Panc1 (cell line): ENCODE measurements at regions not wholly inside any gene's neighbourhood (a gene's known extent, or its start where the extent isn't known, plus 50 kb on each side); places are given as distances from the start of the nearest gene placed in this dataset.

Experiments used
- ATAC-seq: fragments of 200-7000 bp; cut with Tn5 transposase; 2 replicates; pipeline ENCODE4 v1.9.1; 2020; ENCODE audit warnings: mild to moderate bottlenecking, moderate library complexity
- BruUV-seq: library from RNA; stranded (reverse); fragments of 400-500 nt; replicated peaks from 2 replicates; lab custom pipeline; 2021; lab: Mats Ljungman, UMichigan
- CTCF ChIA-PET: fragments of 300-600 bp; sonication (Branson Sonifier 250); formaldehyde crosslinking; loops from one replicate; lab custom pipeline; 2022; ENCODE audit warnings: antibody characterized with exemption; lab: Charles Lee
- POLR2A ChIA-PET: fragments of 300-600 bp; sonication (Branson Sonifier 250); formaldehyde crosslinking; loops from one replicate; lab custom pipeline; 2022; ENCODE audit warnings: antibody characterized with exemption; lab: Charles Lee
- DNase-seq: peaks from one replicate; pipeline ENCODE4 v3.0.0-alpha.2; 2010; ENCODE audit warnings: low read depth, low spot score
- H3K27ac ChIP-seq: 2 replicates; pipeline ENCODE4 v1.5.1; 2011; ENCODE audit warnings: mild to moderate bottlenecking, low read length, inconsistent platforms
- H3K27me3 ChIP-seq: fragments of 200-500 bp; sonication (Bioruptor generic); 2 replicates; pipeline ENCODE4 v1.6.0; 2014; ENCODE audit warnings: low read length, inconsistent platforms; ENCODE audit not compliant: control insufficient read depth, insufficient read depth
- H3K36me3 ChIP-seq: fragments of 200-500 bp; sonication (Bioruptor generic); 2 replicates; pipeline ENCODE4 v1.5.1; 2014; ENCODE audit warnings: inconsistent platforms, mild to moderate bottlenecking, low read length, moderate library complexity; ENCODE audit not compliant: control insufficient read depth, insufficient read depth
- H3K4me1 ChIP-seq: 2 replicates; pipeline ENCODE4 v1.5.1; 2011; ENCODE audit warnings: inconsistent platforms, mild to moderate bottlenecking, low read length, moderate library complexity; ENCODE audit not compliant: control insufficient read depth, insufficient read depth
- H3K4me3 ChIP-seq, 2 experiments: 2 replicates each; pipeline ENCODE4 v1.5.1; 2011 to 2012; ENCODE audit warnings: low read depth in 2 of 2, low read length in 2 of 2, mild to moderate bottlenecking in 2 of 2, inconsistent platforms in 1 of 2, moderate library complexity in 1 of 2
- H3K9me3 ChIP-seq: fragments of 200-500 bp; sonication (Bioruptor generic); 2 replicates; pipeline ENCODE4 v1.5.1; 2014; ENCODE audit warnings: low read depth, mild to moderate bottlenecking, inconsistent platforms, low read length, moderate library complexity; ENCODE audit not compliant: control insufficient read depth, insufficient read depth
- CTCF ChIP-seq: fragments of 450-650 bp; IDR thresholded peaks from 2 replicates; pipeline ENCODE4 v1.5.1; 2017; ENCODE audit warnings: mild to moderate bottlenecking
- POLR2AphosphoS5 ChIP-seq: IDR thresholded peaks from 2 replicates; pipeline ENCODE4 v1.6.1; 2012; ENCODE audit warnings: mild to moderate bottlenecking, low read depth, low read length, moderate library complexity
- REST ChIP-seq, 2 experiments: IDR thresholded peaks; 2 replicates each; pipeline ENCODE4 v1.6.1; 2011 to 2012; ENCODE audit warnings: low read depth in 2 of 2, control low read depth in 1 of 2, low read length in 1 of 2, mild to moderate bottlenecking in 1 of 2, moderate library complexity in 1 of 2; ENCODE audit not compliant: insufficient read depth in 1 of 2
- SIN3A ChIP-seq: IDR thresholded peaks from 2 replicates; pipeline ENCODE4 v1.6.1; 2012; ENCODE audit warnings: low read depth, mild to moderate bottlenecking, low read length, moderate library complexity, borderline replicate concordance; ENCODE audit not compliant: insufficient read depth
- TCF7L2 ChIP-seq: IDR thresholded peaks from 2 replicates; pipeline ENCODE4 v1.6.1; 2011; ENCODE audit warnings: mild to moderate bottlenecking, low read depth, low read length, inconsistent platforms
- in situ Hi-C: cut with HindIII; loops from 2 replicates; pipeline ENCODE4 v1.10.0; 2016; ENCODE audit warnings: low sequenced_read_pairs, low pct_unique_long_range_greater_than_20kb
- intact Hi-C: fragments of 100-400 bp; cut with micrococcal nuclease; formaldehyde crosslinking; loops from one replicate; pipeline ENCODE4 v1.10.0; 2022; ENCODE audit not compliant: unreplicated experiment

GRCh38 chr15:93286446-93286845 is 197.4 kb upstream of the RGMA start:
- intact Hi-C loops (no loop called here), in situ Hi-C loops (no loop called here)
- BruUV-seq, result no TSS peak
- CTCF ChIA-PET, result interaction anchor here (0.5 kb wide), 1 partner anchor 59 kb away, joined by 5 read pairs; no protein-coding TSS in a partner anchor
- no peak for TF ChIP-seq TCF7L2
- TF ChIP-seq POLR2AphosphoS5, result no peak
- TF ChIP-seq CTCF, result no peak
- TF ChIP-seq SIN3A, result no peak
- TF ChIP-seq REST (IDR thresholded peaks at IDR 0.05; ENCODE audit: insufficient read depth in 1 of 2, low read depth in 2 of 2, low read length in 1 of 2), result no peak
- Histone ChIP-seq H3K9me3 (no peaks in the 10 kb centered on the region), H3K4me1 (no peaks in the 10 kb centered on the region), H3K27ac (no peak overlapping the region), H3K4me3 (no peak overlapping the region), H3K27me3 (no peaks in the 10 kb centered on the region; the same call in 1 of the 2 replicates), H3K36me3 (no peaks in the 10 kb centered on the region)
- POLR2A ChIA-PET, result no interaction called here
- ATAC-seq (no peak), DNase-seq (no peak)

GRCh38 chr15:93283854-93284253 is 194.8 kb upstream of the RGMA start:
- H3K4me3 ChIP-seq, result no peak overlapping the region
- intact Hi-C loops, result no loop called here
- TF ChIP-seq CTCF (no peak), REST (IDR thresholded peaks at IDR 0.05; ENCODE audit: insufficient read depth in 1 of 2, low read depth in 2 of 2, low read length in 1 of 2) (no peak), POLR2AphosphoS5 (no peak), SIN3A (no peak), TCF7L2 (no peak)
- DNase-seq (no peak), ATAC-seq (no peak)
- no peak overlapping the region for H3K27ac ChIP-seq
- no peaks in the 10 kb centered on the region; the same call in 1 of the 2 replicates for H3K4me1 ChIP-seq
- BruUV-seq, result no TSS peak
- H3K9me3 ChIP-seq, result no peaks in the 10 kb centered on the region
- ChIA-PET CTCF (no interaction called here), POLR2A (no interaction called here)
- H3K36me3 ChIP-seq, result no peaks in the 10 kb centered on the region
- H3K27me3 ChIP-seq, result no peaks in the 10 kb centered on the region; the same call in 1 of the 2 replicates
- in situ Hi-C loops, result no loop called here
